Suppressor macrophage treated with lipopolysaccharide for 1 hour (primary cell): ENCODE measurements at regions not wholly inside any gene's neighbourhood (a gene's known extent, or its start where the extent isn't known, plus 50 kb on each side); places are given as distances from the start of the nearest gene placed in this dataset.
A peak's percentile ranks its signal among the peaks of the same experiment; 100 is the strongest.
"Not testable (repeated sequence)": the region's sequence is repeated elsewhere in the genome, so short reads cannot be mapped to it uniquely, and the experiment has no call there.

ENCODE experiments used
- DNase-seq, 3 donors: peaks; one replicate each; pipeline ENCODE4 v3.0.0-alpha.2; 2020 to 2022

DNA sequence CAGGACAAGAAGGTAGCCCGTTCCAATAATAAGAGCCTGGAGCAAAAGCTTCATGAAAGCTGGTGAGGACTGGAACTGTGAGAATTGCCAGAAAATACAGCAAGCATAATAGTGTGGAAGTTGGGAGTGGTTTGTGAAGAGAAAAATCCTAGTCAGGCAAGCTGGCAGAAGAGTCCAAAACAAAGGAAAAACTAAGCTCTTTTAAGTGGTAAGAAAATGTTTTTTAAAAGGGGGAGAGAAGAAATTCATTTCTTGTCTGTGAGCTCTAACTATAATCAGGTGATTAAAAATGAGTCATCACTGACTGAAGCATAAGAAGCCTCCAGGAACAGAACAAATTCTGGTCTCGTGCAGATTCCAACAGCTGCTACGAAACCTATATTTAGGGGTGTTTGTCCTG, 102.6 kb downstream of the CAAP1 start:
- DNase-seq, result no peak

DNA sequence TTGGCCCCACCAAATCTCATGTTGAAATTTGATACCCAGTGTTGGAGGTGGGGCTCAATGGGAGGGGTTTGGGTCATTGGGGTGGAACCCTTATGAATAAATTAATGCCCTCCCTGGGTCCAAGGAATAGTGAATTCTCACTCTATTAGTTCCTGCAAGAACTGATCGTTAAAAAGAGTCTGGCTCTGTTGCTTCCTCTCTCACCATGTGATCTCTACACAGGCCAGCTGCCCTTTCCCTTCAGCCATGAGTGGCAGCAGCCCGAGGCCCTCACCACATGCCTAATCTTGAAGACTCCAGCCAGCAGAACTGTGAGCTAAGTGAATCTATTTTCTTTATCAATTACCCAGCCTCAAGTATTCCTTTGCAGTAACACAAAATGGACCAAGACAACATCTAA, 106.0 kb downstream of the CAAP1 start:
- no peak for DNase-seq

DNA sequence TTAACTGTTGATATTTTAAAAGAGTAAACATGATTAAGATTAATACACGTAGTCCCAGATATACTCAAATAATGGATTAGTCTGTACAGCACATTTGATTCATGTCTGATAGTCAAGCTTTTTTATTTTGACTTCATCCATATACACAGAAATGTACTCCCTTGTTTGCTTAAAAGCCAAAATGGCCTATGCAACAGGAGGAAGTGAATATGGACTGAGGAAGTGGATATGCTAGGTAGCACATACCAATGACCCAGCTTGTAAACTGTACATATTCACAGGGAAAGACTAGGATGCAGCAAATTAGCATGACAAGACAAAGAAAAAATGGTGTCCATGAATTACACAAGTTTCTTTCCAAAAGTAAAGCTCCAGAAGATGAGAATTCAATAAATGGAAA, 109.7 kb downstream of the CAAP1 start:
- DNase-seq, result no peak

DNA sequence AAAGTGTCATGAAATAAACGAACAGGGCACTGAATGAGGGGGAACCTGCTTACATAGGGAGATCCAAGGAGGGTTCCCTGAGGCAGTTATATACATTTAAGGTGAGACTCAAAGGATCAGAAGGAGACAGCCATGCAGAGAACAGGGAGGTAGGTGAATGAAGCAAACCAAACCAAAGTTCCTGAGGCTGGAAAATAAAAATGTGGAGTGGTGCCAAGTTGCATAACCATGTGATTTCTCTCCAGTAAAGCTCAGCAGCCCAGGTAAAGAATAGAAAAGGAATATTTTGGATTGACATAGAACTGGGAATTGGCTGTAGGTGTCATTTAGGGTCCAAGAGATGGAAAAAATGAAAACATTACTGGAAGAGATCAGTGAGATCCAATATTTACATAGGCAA, 110.7 kb downstream of the CAAP1 start:
- no peak for DNase-seq

- DNase-seq, result not testable (repeated sequence)
Observed at GRCh38 chr9:26780307-26780706, 112.3 kb downstream of the CAAP1 start.

DNA sequence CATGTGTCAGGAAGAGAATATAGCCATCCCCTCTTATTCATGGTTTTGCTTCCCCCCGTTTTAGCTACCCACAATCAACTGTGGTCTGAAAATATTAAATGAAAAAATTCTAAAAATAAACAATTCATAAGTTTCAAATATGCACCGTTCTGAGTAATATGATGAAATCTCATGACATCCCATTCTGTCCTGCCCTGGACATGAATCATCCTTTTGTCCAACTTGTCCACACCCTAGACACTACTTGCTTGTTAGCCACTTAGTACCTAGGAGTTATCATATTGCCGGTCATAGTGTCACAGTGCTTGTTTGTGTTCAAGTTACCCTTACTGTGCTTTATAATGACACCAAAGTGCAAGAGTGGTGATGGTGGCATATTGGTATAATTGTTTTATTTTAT, 113.5 kb downstream of the CAAP1 start:
- no peak for DNase-seq

- no peak for DNase-seq
Observed at GRCh38 chr9:26775391-26775790, 117.2 kb downstream of the CAAP1 start.

DNA sequence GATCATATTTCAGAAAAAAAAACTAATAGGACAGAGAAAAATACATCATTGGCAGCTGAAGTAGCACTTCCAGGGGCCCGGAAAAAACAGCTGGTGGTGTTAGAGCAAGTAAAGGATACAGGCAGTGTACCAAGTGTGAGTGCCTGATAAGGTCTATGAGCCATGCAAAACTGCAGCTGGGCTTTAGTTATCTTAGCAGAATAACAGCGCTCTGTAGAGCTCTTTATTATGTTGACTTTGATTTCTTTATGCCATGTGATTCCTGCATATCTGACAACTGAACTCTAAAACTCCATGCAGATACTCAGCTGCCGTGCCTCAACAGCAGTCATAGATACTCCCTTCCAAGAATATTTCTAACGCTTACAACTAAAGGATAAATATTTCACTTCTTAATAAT, 119.5 kb downstream of the CAAP1 start:
- no peak for DNase-seq

- DNase-seq, result no peak
Observed at GRCh38 chr9:26770821-26771220, 121.8 kb downstream of the CAAP1 start.

GRCh38 chr9:26768145-26768544, 124.5 kb downstream of the CAAP1 start:
- DNase-seq, result no peak

DNA sequence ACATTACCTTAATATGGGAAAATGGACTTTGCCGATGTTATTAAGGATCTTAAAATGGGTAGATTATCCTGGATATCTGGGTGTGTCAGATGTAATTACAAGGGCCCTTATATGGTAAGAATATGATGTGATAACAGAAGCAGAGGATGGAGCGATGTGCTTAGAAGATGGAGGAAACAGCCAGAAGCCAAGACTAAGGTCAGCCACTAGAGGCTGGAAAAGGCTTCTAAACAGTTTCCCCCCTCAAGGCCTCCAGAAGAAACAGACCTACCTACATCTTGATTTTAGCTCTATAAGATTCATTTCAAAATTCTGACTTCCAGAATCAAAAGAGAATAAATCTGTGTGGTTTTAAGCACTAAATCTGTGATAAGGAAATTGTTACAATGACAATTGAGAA, 131.9 kb downstream of the CAAP1 start:
- no peak for DNase-seq

DNA sequence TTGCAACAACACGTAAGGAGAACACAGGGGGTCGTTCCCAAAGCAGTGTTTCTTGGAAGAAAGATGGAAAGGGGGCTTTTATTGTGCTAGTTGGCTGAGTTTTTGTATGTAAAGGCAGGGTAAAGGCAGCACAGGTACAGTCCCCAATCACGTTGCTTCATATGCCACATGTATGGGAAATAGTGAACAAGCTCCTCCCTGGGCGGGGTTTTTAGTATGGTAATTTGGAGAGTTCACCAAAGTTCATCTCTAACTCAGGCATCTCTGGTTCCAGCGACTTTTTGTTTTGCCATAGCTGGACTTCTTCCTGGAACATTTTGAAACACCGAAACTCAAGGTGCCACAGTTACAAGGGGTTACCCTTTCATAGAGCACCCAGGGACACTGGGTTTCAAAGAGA, 133.9 kb downstream of the CAAP1 start:
- no peak for DNase-seq

- no peak for DNase-seq
Observed at GRCh38 chr9:26756881-26757280, 135.7 kb downstream of the CAAP1 start.

DNA sequence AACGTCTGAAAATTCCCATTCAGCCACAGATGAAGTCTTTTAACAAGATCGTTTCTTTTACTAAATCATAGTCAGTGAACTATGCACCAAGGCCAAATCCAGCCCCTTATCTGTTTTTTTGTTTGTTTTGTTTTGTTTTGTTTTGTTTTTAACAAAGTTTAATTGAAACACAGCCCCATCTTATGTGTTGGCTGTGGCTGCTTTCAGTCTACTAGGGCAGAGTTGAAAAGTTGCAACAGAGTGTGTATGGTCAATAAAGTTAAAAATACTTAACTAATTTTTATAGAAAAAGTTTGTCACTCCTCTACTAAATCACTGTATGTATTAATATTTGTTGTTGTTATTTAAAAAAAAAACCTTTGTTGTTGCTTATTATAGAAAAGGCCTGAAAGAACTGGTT, 137.1 kb downstream of the CAAP1 start:
- DNase-seq, result no peak

GRCh38 chr9:26754509-26755164, 138.0 kb downstream of the CAAP1 start:
- DNase-seq, result no peak

GRCh38 chr9:26753971-26754370, 138.6 kb downstream of the CAAP1 start:
- no peak for DNase-seq

DNA sequence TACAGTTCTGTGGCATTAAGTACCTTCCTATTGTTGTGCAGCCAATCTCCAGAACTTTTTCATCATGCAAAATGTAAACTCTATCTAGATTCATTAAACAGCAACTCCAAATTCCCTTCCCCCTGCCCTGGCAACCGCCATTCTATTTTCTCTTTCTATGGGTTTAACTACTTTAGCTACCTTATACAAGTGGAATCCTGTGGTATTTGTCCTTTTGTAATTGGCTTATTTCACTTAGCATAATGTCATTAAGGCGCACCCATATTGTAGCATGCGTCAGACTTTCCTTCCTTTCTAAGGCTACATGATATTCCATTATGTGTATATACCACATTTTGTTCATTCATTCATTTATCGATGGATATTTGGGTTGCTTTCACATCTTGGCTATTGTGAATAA, 142.4 kb downstream of the CAAP1 start:
- no peak for DNase-seq

DNA sequence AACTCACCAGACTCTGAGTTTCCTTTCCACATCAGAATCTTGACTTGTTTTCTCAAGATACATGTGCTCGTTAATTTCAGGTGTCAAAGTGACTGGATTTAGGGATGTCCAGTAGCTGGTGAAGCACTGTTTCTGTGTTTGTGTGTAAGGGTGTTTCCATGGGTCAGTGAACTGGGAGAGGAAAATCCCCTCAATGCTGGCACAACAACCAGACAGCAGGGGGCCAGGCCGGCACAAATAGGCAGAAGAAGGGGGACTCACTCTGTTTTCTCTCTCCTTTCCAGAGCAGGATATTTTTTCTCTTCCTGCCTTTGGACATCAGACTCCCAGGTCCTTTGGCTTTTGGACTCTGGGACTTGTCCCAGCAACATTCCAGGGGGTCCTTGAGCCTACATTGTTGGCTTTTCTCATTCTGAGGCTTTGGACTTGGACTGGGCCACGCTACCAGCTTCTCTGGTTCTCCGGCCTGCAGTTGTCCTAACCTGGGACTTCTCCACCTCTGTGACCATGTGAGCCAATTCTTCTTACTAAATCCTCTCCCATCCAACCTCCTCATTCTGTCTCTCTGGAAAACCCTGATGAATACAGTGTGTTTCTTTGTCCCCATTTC, 144.0 kb downstream of the CAAP1 start:
- no peak for DNase-seq

- no peak for DNase-seq
Observed at GRCh38 chr9:26747611-26748010, 145.0 kb downstream of the CAAP1 start.

DNA sequence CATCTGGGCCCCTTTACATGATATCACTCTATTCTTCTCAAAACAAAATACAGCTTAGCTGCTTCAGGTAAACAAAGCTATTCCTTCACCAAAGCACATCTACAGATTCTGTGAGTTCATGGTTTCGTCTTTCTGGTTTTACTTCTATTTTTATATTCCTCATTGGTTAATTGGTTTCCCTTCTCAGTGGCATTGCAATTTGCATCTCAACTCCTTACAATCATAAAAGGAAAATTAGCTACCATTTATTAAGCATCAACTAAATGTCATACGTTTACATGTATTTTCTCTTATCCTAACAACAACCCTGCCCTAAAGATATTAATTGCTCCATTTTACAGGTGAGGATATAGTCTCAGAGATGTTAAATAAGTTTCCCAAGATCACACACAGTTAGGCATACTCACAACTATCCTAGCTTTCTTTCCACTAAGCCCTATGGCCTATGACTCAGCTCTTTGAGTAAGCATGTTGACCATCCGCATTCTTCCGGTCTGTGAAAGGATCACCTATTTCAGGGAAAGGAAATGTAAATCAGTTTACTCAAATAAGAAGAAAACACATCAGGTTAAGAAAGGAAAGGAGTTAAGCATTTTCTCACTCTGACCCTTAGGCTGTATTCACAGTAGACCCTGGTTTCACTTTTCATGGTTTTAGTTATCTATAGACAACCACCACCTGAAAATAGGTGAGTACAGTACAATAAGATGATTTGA, 146.1 kb downstream of the CAAP1 start:
- no peak for DNase-seq

- DNase-seq, result no peak
Observed at GRCh38 chr9:26745111-26745510, 147.5 kb downstream of the CAAP1 start.

DNA sequence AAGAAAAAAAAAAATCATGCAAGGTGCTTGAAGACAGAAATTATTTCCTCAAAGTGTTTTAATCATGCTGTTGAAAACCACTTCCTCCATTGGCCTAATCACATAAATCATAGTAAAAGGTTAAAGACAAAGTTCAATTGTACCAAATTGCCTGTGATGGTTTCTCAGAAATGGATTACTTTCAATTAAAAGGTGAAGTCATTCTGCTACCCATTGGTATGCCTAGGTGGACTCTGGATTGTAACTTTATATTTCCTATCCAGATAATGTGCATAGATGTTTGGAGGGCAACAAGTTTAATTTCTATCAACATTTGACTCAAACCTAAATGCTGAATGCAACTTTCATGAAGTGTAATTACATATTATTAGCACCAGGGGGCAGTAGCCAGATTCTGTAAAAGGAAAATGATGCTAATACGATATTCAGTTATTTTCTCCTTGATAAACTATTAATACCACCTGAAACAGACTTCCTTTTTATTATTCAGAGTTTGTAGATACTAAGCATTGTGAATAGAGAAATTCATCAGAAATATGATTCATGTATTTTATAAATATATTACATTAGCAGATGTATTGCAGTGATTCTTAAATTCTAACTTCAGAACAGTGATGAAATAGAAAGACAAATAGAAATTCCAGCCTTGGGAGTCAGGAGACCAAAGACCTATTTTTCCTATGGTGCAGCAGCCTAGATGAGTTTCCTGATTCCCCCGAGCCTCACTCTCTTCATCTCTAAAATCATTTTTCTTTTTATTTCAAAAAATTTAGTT, 148.2 kb downstream of the CAAP1 start:
- peak; percentile 30 to 79 (median 54) for DNase-seq

DNA sequence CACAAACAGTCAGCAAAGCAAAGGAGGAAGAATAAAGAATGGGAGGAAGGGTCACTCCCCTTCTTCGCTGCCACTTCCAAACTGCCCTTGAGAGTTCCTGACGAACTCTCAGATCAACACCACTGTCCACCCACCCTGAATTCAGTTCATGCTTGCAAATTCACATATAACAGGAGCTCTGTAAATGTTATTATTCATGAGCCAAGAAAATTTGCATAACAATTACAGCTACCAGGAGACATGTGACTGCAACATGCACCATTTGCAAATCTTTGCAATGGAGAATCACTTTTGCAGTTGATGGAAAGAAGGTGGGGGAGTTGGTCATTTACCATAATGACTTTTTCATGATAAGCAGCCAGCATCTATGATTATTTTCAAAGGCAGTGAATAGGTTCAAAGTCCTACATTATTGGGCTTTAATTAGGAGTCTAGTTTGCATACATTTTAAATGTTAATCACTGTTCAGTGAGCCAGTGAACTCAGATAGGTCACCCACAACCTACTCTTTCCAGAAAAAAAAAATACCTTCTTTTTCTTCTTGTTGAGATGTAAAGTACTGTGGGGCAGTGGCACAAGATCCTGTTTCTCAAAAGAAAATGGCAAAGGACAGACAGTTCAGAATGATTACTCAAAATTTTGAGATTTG, 149.7 kb downstream of the CAAP1 start:
- no peak for DNase-seq
